WI38 (cell line): ENCODE measurements at regions not wholly inside any gene's neighbourhood (a gene's known extent, or its start where the extent isn't known, plus 50 kb on each side); places are given as distances from the start of the nearest gene placed in this dataset.

Experiments
- H3K4me3 ChIP-seq: 2 replicates; pipeline ENCODE4 v1.5.1; 2011; ENCODE audit warnings: low read depth, mild to moderate bottlenecking, control low read depth, low read length
- CTCF ChIP-seq: IDR thresholded peaks from 2 replicates; pipeline ENCODE4 v1.5.1; 2012; ENCODE audit warnings: low read depth, mild to moderate bottlenecking, control low read depth, low read length

- H3K4me3 ChIP-seq, result no peak overlapping the region
- TF ChIP-seq CTCF, result no peak
These were observed 127.6 kb upstream of the JCAD start for GRCh38 chr10:30187010-30187409.

GRCh38 chr10:30186371-30186875, 127.0 kb upstream of the JCAD start:
- peak; percentile 5; the same call in 1 of the 2 replicates for TF ChIP-seq CTCF
- H3K4me3 ChIP-seq, result no peak overlapping the region

GRCh38 chr10:30185916-30186315, 126.5 kb upstream of the JCAD start:
- TF ChIP-seq CTCF, result no peak
- no peak overlapping the region for H3K4me3 ChIP-seq

GRCh38 chr10:30185341-30185740, 126.0 kb upstream of the JCAD start:
- no peak for TF ChIP-seq CTCF
- no peak overlapping the region for H3K4me3 ChIP-seq

GRCh38 chr10:30184397-30185033, 125.1 kb upstream of the JCAD start:
- H3K4me3 ChIP-seq, result no peak overlapping the region

GRCh38 chr10:30183055-30183402, 123.6 kb upstream of the JCAD start:
- H3K4me3 ChIP-seq, result no peak overlapping the region

More at GRCh38 chr10:30184397-30185033, 125.1 kb upstream of the JCAD start:
- no peak for TF ChIP-seq CTCF

More at GRCh38 chr10:30183055-30183402, 123.6 kb upstream of the JCAD start:
- no peak for TF ChIP-seq CTCF
